Mucosa of descending colon (tissue), 3 donors: ENCODE measurements at regions not wholly inside any gene's neighbourhood (a gene's known extent, or its start where the extent isn't known, plus 50 kb on each side); places are given as distances from the start of the nearest gene placed in this dataset.

ENCODE experiments used
- ATAC-seq: fragments of 200-7000 bp; cut with Tn5 transposase; one replicate; pipeline ENCODE4 v1.9.1; 2020; ENCODE audit warnings: mild to moderate bottlenecking, moderate library complexity
- DNase-seq, 3 donors: peaks; one replicate each; pipeline ENCODE4 v3.0.0-alpha.2; 2020
- H3K36me3 ChIP-seq: fragments of 200-600 bp; one replicate; pipeline ENCODE4 v1.8.0; 2021; ENCODE audit warnings: low read depth, mild to moderate bottlenecking
- H3K4me1 ChIP-seq: fragments of 200-600 bp; one replicate; pipeline ENCODE4 v1.8.0; 2021; ENCODE audit warnings: low read depth, mild to moderate bottlenecking
- H3K4me3 ChIP-seq: fragments of 200-600 bp; one replicate; pipeline ENCODE4 v1.8.0; 2021; ENCODE audit warnings: mild to moderate bottlenecking
- H3K9me3 ChIP-seq: fragments of 200-600 bp; one replicate; pipeline ENCODE4 v1.8.0; 2021; ENCODE audit warnings: mild to moderate bottlenecking
- CTCF ChIP-seq: fragments of 200-600 bp; IDR thresholded peaks from one replicate; pipeline ENCODE4 v1.8.0; 2022; ENCODE audit warnings: antibody characterized with exemption, mild to moderate bottlenecking
- intact Hi-C, 2 donors: fragments of 100-400 bp; cut with DNase I in 1 of 2; cut with micrococcal nuclease in 1 of 2; formaldehyde crosslinking; loops; one replicate each; pipeline versions ENCODE4 v1.11.0 to v1.11.1; 2022; cut with DNase I, micrococcal nuclease
- donor health status: DM: no; HTN: no; CAD: no; lungs with moderate emphysema.
- donor health status: DM: no; HTN: no; CAD: no.
- donor health status: DM: no; HTN: yes; CAD: no.

GRCh38 chr16:63157818-63158217 lies 1121.6 kb upstream of the CDH8 start:
- Histone ChIP-seq H3K36me3 (no peaks in the 10 kb centered on the region), H3K4me3 (no peak overlapping the region), H3K4me1 (no peaks in the 10 kb centered on the region), H3K9me3 (no peaks in the 10 kb centered on the region)
- TF ChIP-seq CTCF, result no peak
- DNase-seq (no peak), ATAC-seq (no peak)
- intact Hi-C loops, result no loop called here

- H3K9me3 ChIP-seq, result no peaks in the 10 kb centered on the region
- H3K36me3 ChIP-seq, result no peaks in the 10 kb centered on the region
- no peaks in the 10 kb centered on the region for H3K4me1 ChIP-seq
- H3K4me3 ChIP-seq, result no peak overlapping the region
- TF ChIP-seq CTCF, result no peak
- DNase-seq (no peak), ATAC-seq (no peak)
- intact Hi-C loops, result no loop called here
Observed at GRCh38 chr16:63146251-63146650, 1110.0 kb upstream of the CDH8 start.

- no peaks in the 10 kb centered on the region for H3K36me3 ChIP-seq
- ATAC-seq (no peak), DNase-seq (no peak)
- no peaks in the 10 kb centered on the region for H3K9me3 ChIP-seq
- no peak overlapping the region for H3K4me3 ChIP-seq
- intact Hi-C loops, result no loop called here
- no peak for TF ChIP-seq CTCF
- no peaks in the 10 kb centered on the region for H3K4me1 ChIP-seq
Observed at GRCh38 chr16:63145411-63145810, 1109.2 kb upstream of the CDH8 start.

GRCh38 chr16:63135069-63135468 lies 1098.8 kb upstream of the CDH8 start:
- Histone ChIP-seq H3K4me1 (no peaks in the 10 kb centered on the region), H3K4me3 (no peak overlapping the region), H3K9me3 (peaks cover under 1% of the 10 kb centered on the region), H3K36me3 (no peaks in the 10 kb centered on the region)
- DNase-seq (no peak), ATAC-seq (no peak)
- TF ChIP-seq CTCF, result no peak
- intact Hi-C loops, result no loop called here

GRCh38 chr16:63131503-63131902 lies 1095.3 kb upstream of the CDH8 start:
- intact Hi-C loops, result no loop called here
- ATAC-seq, result no peak

More at GRCh38 chr16:63131503-63131902, 1095.3 kb upstream of the CDH8 start:
- H3K4me3 ChIP-seq, result no peak overlapping the region
- no peak for DNase-seq
- no peaks in the 10 kb centered on the region for H3K36me3 ChIP-seq
- H3K4me1 ChIP-seq, result no peaks in the 10 kb centered on the region
- TF ChIP-seq CTCF, result no peak
- peaks cover 13% of the 10 kb centered on the region for H3K9me3 ChIP-seq
